Epithelial cell of proximal tubule (primary cell): ENCODE measurements at regions not wholly inside any gene's neighbourhood (a gene's known extent, or its start where the extent isn't known, plus 50 kb on each side); places are given as distances from the start of the nearest gene placed in this dataset.

Experiments
- DNase-seq: peaks from one replicate; pipeline ENCODE4 v3.0.0-alpha.2; 2011; ENCODE audit warnings: low read depth
- H3K4me3 ChIP-seq: 2 replicates; pipeline ENCODE4 v1.5.1; 2011; ENCODE audit warnings: low read depth, mild to moderate bottlenecking, low read length
- CTCF ChIP-seq: conservative IDR thresholded peaks from 2 replicates; pipeline ENCODE4 v1.5.1; 2012; ENCODE audit warnings: low read depth, mild to moderate bottlenecking, low read length

GRCh38 chr5:115469904-115470516, 74.6 kb downstream of the FEM1C start:
- DNase-seq, result no peak
- H3K4me3 ChIP-seq, result no peak overlapping the region
- TF ChIP-seq CTCF, result no peak

DNA sequence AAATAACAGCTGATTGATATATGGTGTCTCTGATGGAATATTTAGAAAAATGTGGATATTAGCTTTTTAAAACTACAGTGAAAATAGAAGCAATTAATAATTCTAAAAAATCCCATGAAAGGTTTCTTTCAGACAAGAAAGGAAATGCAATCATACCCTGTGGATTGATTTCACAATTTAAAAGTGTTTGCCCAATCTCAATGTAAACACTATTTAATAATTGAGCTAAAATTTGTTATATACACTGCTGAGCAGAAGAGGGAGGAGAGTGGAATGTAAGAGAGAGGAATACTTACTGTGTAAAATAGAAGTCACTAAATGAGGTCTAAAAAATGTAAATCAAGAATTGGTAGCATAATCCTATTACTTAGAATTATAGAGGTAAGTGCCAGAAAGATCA, 76.9 kb downstream of the FEM1C start:
- no peak for TF ChIP-seq CTCF
- no peak overlapping the region for H3K4me3 ChIP-seq
- no peak for DNase-seq

DNA sequence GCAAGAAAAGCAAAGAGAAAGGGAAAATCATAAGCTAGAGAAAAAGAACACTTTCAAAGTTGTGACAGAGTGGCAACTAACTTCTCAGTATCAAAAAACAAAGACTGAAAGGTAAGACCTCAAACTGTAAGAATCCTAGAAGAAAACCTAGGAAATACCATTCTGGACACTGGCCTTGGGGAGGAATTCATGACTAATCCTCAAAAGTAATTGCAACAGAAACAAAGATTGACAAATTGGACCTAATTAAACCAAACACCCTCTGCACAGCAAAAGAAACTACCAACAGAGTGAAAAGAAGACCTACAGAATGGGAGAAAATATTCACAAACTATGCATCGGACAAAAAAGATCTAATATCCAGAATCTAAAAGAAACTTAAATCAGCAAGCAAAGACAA, 79.1 kb downstream of the FEM1C start:
- no peak for DNase-seq
- H3K4me3 ChIP-seq, result no peak overlapping the region
- TF ChIP-seq CTCF, result no peak

DNA sequence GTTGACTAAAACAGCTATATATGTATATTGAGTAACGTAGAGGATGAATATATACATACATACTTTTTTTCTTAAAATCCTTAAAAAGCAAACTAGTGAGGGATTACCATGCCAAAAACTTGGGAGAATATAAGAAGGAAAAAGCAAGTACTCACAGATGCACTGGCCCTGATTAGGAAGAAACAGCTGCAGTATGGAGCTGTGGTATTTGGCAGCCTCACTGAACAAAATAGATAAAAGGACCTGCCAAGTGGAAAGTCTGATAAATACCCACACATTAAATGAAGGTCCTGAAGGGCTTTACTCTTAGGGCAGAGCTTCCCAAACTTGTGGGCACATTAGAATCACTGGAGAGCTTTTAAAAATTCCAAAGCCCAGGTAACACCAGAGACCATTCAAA, 80.6 kb downstream of the FEM1C start:
- DNase-seq, result no peak
- H3K4me3 ChIP-seq, result no peak overlapping the region
- no peak for TF ChIP-seq CTCF

- no peak for DNase-seq
- no peak for TF ChIP-seq CTCF
- no peak overlapping the region for H3K4me3 ChIP-seq
Measured at GRCh38 chr5:115461506-115462290, 82.9 kb downstream of the FEM1C start.

DNA sequence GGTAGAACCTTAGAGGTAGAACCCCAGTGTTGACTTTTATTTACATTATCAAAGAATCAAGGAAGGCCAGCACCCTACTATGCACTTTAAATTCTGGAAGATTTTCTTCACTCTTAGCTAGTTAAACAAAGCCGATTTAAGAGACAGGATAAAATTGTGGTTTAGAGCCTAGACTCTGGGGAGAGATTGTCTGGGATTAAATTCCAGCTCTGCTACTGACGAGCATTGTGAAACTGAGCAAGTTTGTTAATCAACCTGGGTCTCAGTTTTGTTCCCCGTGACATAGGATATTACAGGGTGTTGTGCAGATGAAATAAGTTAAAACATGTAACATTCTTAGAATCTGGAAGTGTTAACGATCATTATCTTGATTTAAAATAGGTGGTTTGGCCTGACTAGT, 83.5 kb downstream of the FEM1C start:
- no peak for TF ChIP-seq CTCF
- no peak overlapping the region for H3K4me3 ChIP-seq
- DNase-seq, result no peak

DNA sequence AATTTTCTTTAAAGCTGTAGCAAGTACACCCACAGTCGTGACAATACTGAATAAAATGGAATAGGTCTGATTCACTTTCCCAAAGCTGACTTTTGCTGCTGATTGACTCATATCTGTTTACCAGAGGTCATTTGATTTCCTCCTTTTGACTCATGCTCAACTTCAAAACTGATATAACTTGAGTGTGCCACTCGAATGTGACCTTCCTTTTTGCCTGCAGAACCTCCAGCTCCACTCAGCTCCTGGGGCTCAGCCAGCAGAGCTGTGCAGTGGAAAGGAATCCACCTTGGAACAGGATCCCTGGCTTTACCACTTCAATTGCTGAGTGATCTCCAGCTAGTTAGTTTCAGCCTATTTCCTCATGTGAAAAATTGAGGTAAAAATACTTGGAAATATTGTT, 84.1 kb downstream of the FEM1C start:
- no peak for DNase-seq
- H3K4me3 ChIP-seq, result no peak overlapping the region
- no peak for TF ChIP-seq CTCF
